Stimulated activated naive CD8-positive, alpha-beta T cell treated with anti-CD3 and anti-CD28 coated beads, Interleukin-15, Interleukin-2, amounts not matched to agents 100 ng/mL and 50 ng/mL, for 24 hours (primary cell): ENCODE measurements at regions not wholly inside any gene's neighbourhood (a gene's known extent, or its start where the extent isn't known, plus 50 kb on each side); places are given as distances from the start of the nearest gene placed in this dataset.

ENCODE experiments used
- H3K27ac Mint-ChIP-seq: one replicate; pipeline ENCODE4 v1.8.0; 2021; ENCODE audit warnings: mild to moderate bottlenecking, mixed read lengths
- H3K27me3 Mint-ChIP-seq: one replicate; pipeline ENCODE4 v1.8.0; 2021; ENCODE audit warnings: mixed read lengths
- H3K36me3 Mint-ChIP-seq: one replicate; pipeline ENCODE4 v1.8.0; 2021; ENCODE audit warnings: low read depth, mixed read lengths
- H3K4me1 Mint-ChIP-seq: one replicate; pipeline ENCODE4 v1.8.0; 2021; ENCODE audit warnings: low read depth, mixed read lengths
- H3K4me3 Mint-ChIP-seq: one replicate; pipeline ENCODE4 v1.8.0; 2021; ENCODE audit warnings: mild to moderate bottlenecking, mixed read lengths
- H3K9me3 Mint-ChIP-seq: one replicate; pipeline ENCODE4 v1.8.0; 2021; ENCODE audit warnings: mixed read lengths

DNA sequence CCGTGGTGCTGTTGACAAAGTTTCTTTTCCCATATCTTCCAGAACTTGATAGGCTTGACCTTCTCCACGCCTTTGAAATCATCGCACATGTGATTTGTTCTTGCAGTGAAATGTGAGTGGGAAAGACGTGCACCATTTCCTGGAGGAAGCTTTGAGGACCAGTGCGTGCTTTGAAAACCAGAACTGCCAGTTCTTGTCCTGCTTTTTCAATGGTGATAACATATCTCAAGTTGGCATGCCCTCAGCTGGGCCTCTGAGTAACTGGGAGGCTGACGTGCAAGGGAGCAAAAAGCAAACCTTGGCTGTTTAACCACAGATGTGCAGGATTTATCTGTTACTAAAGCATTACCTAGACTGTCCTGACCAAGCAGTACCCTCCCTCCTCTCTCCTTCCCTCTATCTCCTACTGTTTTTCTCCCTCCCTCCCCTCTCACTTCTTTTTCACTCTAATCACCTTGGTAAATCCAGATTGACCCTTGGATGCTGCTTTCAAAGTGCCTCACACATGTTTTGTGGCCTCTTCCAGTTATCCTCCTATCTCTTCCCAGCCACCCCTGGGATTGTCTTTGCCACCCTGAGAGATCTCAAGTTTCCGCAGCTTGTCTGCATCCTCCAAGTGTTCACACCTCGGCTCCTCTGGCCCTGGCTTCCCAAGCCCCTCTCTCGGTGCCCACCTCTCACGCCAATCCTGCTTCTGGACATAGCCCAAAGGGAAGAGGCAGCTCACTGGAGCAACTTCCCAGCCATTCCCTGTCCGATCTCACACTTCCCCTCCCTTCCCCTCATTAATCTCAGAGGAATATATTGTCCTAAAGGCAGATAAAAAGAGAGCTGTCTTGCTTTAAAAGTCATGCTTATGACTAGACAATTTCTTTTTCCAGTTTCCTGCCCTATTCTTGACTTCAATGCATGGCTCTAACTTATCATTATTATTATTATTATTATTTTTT is 198.3 kb downstream of the ERCC6L2 start:
- Mint-ChIP-seq H3K9me3 (no peaks in the 10 kb centered on the region), H3K4me3 (no peak overlapping the region), H3K4me1 (no peaks in the 10 kb centered on the region), H3K27ac (no peak overlapping the region), H3K36me3 (no peaks in the 10 kb centered on the region), H3K27me3 (no peaks in the 10 kb centered on the region)

- H3K27me3 Mint-ChIP-seq, result no peaks in the 10 kb centered on the region
- H3K4me3 Mint-ChIP-seq, result no peak overlapping the region
- no peak overlapping the region for H3K27ac Mint-ChIP-seq
- no peaks in the 10 kb centered on the region for H3K9me3 Mint-ChIP-seq
- no peaks in the 10 kb centered on the region for H3K4me1 Mint-ChIP-seq
- no peaks in the 10 kb centered on the region for H3K36me3 Mint-ChIP-seq
Observed at GRCh38 chr9:96072930-96073329, 197.4 kb downstream of the ERCC6L2 start.

DNA sequence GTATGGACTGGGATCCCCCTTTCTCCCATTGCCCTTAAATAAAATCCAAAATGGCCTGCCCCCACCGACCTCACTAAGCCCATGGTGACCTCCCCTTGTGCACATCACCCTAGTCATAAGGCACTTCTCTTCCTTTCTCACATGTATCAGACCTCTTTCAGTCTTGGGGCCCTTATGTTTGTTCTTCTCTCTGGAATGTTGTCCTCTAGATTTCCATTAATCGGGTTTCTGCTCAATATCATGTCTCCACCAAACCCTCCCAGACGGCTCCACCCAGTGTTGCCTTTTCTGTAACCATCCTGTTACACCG is 196.3 kb downstream of the ERCC6L2 start:
- H3K9me3 Mint-ChIP-seq, result no peaks in the 10 kb centered on the region
- H3K4me3 Mint-ChIP-seq, result no peak overlapping the region
- no peaks in the 10 kb centered on the region for H3K4me1 Mint-ChIP-seq
- no peak overlapping the region for H3K27ac Mint-ChIP-seq
- H3K27me3 Mint-ChIP-seq, result no peaks in the 10 kb centered on the region
- no peaks in the 10 kb centered on the region for H3K36me3 Mint-ChIP-seq

GRCh38 chr9:96071076-96071814 is 195.8 kb downstream of the ERCC6L2 start:
- no peaks in the 10 kb centered on the region for H3K27me3 Mint-ChIP-seq
- no peak overlapping the region for H3K27ac Mint-ChIP-seq
- H3K9me3 Mint-ChIP-seq, result no peaks in the 10 kb centered on the region
- H3K4me3 Mint-ChIP-seq, result no peak overlapping the region
- H3K36me3 Mint-ChIP-seq, result no peaks in the 10 kb centered on the region
- no peaks in the 10 kb centered on the region for H3K4me1 Mint-ChIP-seq

DNA sequence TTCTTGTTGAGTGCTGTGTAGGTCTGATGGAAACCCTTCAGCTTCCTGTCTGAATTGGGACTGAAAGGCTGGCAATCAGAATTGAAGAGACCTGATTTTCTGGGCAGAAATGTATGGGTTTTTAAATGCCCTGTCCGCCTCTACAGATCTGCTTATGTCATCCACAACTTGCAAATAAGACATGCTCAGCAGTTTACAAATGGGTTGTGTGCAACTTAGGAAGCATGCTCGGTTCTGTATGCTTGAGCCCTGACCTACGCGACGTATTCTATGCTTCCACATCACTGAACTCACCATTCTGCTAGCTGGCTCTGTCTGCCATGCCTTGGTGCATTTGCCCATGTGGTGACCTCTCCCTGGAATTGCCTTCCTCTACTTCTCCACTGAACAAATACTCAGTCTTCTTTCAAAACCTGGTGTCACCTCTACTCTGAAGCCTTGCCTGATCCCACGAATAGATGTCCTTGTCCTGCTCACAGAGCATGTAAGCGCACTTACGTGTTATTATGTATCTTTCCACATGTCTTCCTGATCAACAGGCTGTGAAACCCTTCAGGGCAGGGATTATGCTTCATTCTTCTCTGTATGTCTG is 194.2 kb downstream of the ERCC6L2 start:
- no peaks in the 10 kb centered on the region for H3K4me1 Mint-ChIP-seq
- no peaks in the 10 kb centered on the region for H3K36me3 Mint-ChIP-seq
- no peaks in the 10 kb centered on the region for H3K9me3 Mint-ChIP-seq
- no peak overlapping the region for H3K27ac Mint-ChIP-seq
- H3K4me3 Mint-ChIP-seq, result no peak overlapping the region
- H3K27me3 Mint-ChIP-seq, result no peaks in the 10 kb centered on the region

DNA sequence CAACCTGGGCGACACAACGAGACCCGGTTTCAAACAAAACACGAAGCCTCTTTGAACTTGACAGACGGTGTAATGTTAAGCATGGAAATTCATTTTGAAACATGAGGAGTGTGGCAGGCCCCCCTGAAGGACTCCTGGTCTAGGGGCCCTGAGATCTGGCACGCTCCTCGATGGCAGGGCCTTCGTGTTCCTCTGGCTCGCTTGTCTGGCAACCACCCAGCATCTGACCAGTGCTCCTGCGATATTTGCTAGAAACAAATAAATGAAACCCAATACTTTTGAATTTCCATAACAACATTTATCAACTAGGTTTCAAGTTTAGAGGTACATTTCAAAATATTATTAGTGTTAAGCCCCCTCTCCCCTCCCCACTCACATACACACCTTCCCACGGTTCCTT is 193.0 kb downstream of the ERCC6L2 start:
- Mint-ChIP-seq H3K36me3 (no peaks in the 10 kb centered on the region), H3K4me1 (no peaks in the 10 kb centered on the region), H3K27me3 (no peaks in the 10 kb centered on the region), H3K9me3 (no peaks in the 10 kb centered on the region), H3K4me3 (no peak overlapping the region), H3K27ac (no peak overlapping the region)

- no peaks in the 10 kb centered on the region for H3K4me1 Mint-ChIP-seq
- no peaks in the 10 kb centered on the region for H3K9me3 Mint-ChIP-seq
- no peaks in the 10 kb centered on the region for H3K27me3 Mint-ChIP-seq
- no peak overlapping the region for H3K27ac Mint-ChIP-seq
- H3K4me3 Mint-ChIP-seq, result no peak overlapping the region
- no peaks in the 10 kb centered on the region for H3K36me3 Mint-ChIP-seq
Observed at GRCh38 chr9:96067600-96067999, 192.1 kb downstream of the ERCC6L2 start.

DNA sequence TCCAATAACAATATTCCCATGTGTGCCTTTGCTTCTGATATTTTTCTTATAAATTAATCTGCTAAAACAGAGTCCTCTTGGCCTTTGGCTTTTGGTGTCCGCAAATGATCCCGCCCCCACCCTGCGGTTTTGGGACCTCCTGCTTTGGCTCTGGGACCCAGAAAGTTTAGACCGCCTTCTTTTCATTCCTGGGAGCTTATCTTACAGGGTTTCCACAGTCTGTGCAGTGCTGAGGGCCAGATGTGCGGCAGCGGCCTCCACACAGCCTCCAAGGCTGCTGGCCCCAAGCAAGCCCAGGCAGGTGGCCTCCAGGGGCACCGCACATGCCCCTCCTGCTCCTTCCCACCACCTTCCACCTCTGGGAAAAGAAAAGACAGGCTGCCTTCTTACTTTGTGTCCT is 191.5 kb downstream of the ERCC6L2 start:
- Mint-ChIP-seq H3K36me3 (no peaks in the 10 kb centered on the region), H3K27ac (no peak overlapping the region), H3K9me3 (no peaks in the 10 kb centered on the region), H3K4me3 (no peak overlapping the region), H3K27me3 (no peaks in the 10 kb centered on the region), H3K4me1 (no peaks in the 10 kb centered on the region)

- no peaks in the 10 kb centered on the region for H3K27me3 Mint-ChIP-seq
- H3K36me3 Mint-ChIP-seq, result no peaks in the 10 kb centered on the region
- no peak overlapping the region for H3K27ac Mint-ChIP-seq
- no peaks in the 10 kb centered on the region for H3K9me3 Mint-ChIP-seq
- no peak overlapping the region for H3K4me3 Mint-ChIP-seq
- H3K4me1 Mint-ChIP-seq, result peaks cover 7% of the 10 kb centered on the region
Observed at GRCh38 chr9:96065482-96066251, 190.2 kb downstream of the ERCC6L2 start.

DNA sequence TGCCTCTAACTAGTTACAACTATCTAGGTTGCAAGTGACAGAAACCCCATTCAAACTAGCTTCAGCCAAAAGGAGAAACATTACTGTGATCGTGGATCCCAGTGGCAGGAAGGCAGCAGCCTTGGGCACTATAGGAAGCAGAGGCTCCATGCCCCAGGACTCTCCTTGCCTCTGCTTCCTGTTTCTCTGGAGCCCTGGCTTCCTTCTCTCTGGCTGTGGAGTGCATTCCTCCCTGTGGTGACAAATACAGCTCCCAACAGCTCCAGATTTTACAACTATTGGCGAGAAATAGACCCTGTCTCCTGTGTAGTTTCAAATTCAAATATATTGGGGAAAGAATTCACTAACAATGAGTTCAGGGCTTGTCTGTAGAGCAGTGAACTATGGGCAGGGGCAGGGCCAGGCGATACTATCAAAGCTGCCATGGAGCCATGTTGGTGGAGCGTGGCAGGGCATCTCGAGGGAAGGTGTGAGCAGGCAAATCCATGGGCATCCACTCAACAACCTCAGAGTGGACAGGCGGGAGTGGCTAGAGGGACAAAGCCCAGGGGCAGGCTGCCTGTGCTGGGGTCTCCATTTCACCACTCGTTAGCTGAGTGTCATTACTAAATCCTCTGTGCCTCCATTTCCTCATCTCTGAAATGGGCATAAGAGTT is 189.5 kb downstream of the ERCC6L2 start:
- H3K4me3 Mint-ChIP-seq, result no peak overlapping the region
- H3K27ac Mint-ChIP-seq, result no peak overlapping the region
- H3K27me3 Mint-ChIP-seq, result no peaks in the 10 kb centered on the region
- no peaks in the 10 kb centered on the region for H3K36me3 Mint-ChIP-seq
- peaks cover 7% of the 10 kb centered on the region for H3K4me1 Mint-ChIP-seq
- H3K9me3 Mint-ChIP-seq, result no peaks in the 10 kb centered on the region

- Mint-ChIP-seq H3K27ac (no peak overlapping the region), H3K4me3 (no peak overlapping the region), H3K27me3 (no peaks in the 10 kb centered on the region), H3K9me3 (peaks cover 4% of the 10 kb centered on the region), H3K36me3 (no peaks in the 10 kb centered on the region), H3K4me1 (peaks cover 15% of the 10 kb centered on the region)
Observed at GRCh38 chr9:96062854-96063253, 187.4 kb downstream of the ERCC6L2 start.

GRCh38 chr9:96062031-96062430 is 186.5 kb downstream of the ERCC6L2 start:
- Mint-ChIP-seq H3K27me3 (no peaks in the 10 kb centered on the region), H3K4me3 (no peak overlapping the region), H3K36me3 (no peaks in the 10 kb centered on the region), H3K4me1 (peaks cover 23% of the 10 kb centered on the region), H3K27ac (no peak overlapping the region), H3K9me3 (peaks cover 4% of the 10 kb centered on the region)

DNA sequence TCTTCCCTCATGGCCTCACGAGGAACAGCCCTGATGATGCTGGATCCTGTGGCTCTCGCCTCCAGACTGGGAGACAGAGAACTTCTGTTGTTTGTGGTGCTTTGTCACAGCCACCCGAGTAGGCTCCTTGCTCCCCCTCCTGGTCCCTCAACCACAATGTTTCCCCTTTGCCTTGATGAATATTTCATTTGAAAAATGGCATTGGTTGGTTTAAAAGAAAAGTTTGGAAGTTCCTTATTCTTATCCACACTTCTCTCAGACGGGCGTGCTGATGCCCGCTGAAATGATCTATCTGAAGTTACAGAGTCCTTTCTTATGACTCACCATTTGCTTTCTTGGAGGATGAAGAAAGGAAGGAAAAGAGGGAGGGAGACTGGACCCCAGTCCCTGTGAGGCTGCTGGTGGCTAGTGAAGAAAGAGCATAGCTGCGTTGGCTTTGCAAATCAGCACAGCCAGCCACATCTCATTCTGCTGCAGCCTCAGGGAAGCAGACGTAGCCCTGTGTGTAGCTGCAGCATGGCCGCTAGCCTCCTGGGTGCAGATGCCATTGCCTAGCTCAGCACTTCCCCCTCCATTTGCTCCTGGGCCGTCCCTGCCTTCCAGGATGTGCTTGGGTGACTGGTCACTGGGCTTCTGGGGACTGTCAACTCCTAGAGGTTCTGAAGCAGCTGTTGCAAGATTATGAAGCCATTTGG is 185.9 kb downstream of the ERCC6L2 start:
- H3K4me3 Mint-ChIP-seq, result no peak overlapping the region
- no peaks in the 10 kb centered on the region for H3K36me3 Mint-ChIP-seq
- peaks cover 4% of the 10 kb centered on the region for H3K9me3 Mint-ChIP-seq
- H3K27me3 Mint-ChIP-seq, result no peaks in the 10 kb centered on the region
- no peak overlapping the region for H3K27ac Mint-ChIP-seq
- H3K4me1 Mint-ChIP-seq, result peaks cover 29% of the 10 kb centered on the region

DNA sequence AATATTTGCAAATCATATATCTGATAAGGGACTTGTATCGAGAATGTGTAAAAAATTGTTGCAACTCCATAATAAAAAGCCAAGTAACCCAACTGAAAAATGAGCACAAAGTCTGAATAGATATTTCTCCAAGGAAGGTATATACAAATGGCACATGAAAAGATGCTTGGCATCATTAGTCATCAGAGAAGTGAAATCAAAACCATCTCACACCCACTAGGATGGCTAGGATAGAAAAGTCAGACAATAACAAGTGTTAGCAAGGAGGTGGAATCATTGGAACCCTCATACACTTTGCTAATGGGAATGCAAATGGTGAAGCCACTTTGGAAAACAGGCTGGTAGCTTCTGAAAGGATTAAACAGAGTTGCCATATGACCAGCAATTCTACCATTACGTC is 182.7 kb downstream of the ERCC6L2 start:
- Mint-ChIP-seq H3K27ac (no peak overlapping the region), H3K4me1 (peaks cover 32% of the 10 kb centered on the region), H3K27me3 (no peaks in the 10 kb centered on the region), H3K36me3 (no peaks in the 10 kb centered on the region), H3K9me3 (peaks cover 10% of the 10 kb centered on the region), H3K4me3 (no peak overlapping the region)
